ENCODE measurements at regions not wholly inside any gene's neighbourhood (a gene's known extent, or its start where the extent isn't known, plus 50 kb on each side); places are given as distances from the start of the nearest gene placed in this dataset.

DNA sequence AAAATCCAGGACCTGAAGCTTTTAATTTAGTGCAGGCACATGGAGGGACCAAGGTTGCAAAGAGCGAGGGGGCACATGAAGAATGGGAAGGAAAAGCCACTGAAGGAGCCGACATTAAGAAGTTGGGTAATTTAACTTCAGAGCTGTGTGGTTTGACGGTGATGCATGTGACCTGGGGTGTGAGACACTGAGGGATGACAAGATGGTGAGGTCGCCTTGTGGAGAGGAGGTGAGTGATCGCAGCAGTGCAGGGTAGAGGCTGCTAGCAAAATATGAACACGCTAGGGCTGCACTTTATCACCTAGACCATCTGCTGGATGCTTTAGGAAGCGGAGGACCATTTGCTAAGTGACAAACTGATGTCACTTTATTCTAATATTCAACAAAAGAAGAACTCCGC lies 339.0 kb upstream of the KIF2A start:
- no peak overlapping the region for H3K4me3 ChIP-seq (ENCODE audit: low read depth, poor library complexity, severe bottlenecking)
- intact Hi-C loops (cut with DNase I; ENCODE audit: low total_unique reads), result no loop called here
- TF ChIP-seq POLR2A (IDR thresholded peaks at IDR 0.05), result no peak
- TF ChIP-seq, protein P1, sequence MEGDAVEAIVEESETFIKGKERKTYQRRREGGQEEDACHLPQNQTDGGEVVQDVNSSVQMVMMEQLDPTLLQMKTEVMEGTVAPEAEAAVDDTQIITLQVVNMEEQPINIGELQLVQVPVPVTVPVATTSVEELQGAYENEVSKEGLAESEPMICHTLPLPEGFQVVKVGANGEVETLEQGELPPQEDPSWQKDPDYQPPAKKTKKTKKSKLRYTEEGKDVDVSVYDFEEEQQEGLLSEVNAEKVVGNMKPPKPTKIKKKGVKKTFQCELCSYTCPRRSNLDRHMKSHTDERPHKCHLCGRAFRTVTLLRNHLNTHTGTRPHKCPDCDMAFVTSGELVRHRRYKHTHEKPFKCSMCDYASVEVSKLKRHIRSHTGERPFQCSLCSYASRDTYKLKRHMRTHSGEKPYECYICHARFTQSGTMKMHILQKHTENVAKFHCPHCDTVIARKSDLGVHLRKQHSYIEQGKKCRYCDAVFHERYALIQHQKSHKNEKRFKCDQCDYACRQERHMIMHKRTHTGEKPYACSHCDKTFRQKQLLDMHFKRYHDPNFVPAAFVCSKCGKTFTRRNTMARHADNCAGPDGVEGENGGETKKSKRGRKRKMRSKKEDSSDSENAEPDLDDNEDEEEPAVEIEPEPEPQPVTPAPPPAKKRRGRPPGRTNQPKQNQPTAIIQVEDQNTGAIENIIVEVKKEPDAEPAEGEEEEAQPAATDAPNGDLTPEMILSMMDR (IDR thresholded peaks at IDR 0.05), result no peak
- 76 to 79% methylated on average over 8 of the region's 8 CpGs for WGBS, 2 donors
- DNase-seq (ENCODE audit: low spot score in 2 of 2), result no peak

DNA sequence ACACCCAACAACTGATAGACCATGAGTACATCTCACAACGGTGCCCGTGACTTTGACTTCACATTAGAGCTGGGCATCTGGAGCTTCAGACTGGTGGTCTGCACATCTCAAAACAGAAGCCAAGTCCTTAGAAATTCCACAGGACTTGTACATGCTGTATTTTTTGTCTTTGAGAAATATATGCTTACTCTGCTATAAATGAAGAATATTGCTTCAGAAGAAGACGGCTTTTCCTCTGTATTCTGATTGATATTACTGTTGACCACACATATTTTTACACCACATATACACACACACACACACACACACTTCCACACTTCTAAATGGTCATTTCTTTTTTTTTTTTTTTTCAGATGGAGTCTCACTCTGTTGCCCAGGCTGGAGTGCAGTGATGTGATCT lies 338.3 kb upstream of the KIF2A start:
- no peak overlapping the region for H3K4me3 ChIP-seq (ENCODE audit: low read depth, poor library complexity, severe bottlenecking)
- DNase-seq (ENCODE audit: low spot score in 2 of 2), result no peak
- 90 to 91% methylated on average over 3 of the region's 3 CpGs for WGBS, 2 donors
- TF ChIP-seq, protein P1 (IDR thresholded peaks at IDR 0.05), result no peak
- TF ChIP-seq POLR2A (IDR thresholded peaks at IDR 0.05), result no peak
- intact Hi-C loops (cut with DNase I; ENCODE audit: low total_unique reads), result no loop called here

DNA sequence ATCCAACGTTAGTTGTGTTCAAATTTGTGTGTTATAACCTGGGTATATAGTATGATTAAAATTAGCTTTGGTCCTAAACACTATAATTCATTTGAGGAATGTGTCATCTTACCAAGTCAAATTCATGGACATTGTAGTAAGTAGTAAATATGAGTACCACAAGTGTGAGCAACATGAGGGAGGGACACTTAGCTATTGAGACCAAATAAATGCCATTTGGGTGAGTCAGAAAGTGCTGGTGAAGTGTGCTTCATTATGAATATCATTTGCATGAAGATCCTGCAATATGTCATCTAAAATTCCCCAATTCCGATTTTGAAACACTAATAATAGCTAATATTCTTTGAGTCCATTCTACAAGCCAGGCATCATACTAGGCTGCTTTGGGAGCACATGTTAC lies 336.7 kb upstream of the KIF2A start:
- intact Hi-C loops (cut with DNase I; ENCODE audit: low total_unique reads), result no loop called here
- no peak for DNase-seq (ENCODE audit: low spot score in 2 of 2)
- H3K4me3 ChIP-seq (ENCODE audit: low read depth, poor library complexity, severe bottlenecking), result no peak overlapping the region
- TF ChIP-seq, protein P1 (IDR thresholded peaks at IDR 0.05), result no peak
- no peak for TF ChIP-seq POLR2A (IDR thresholded peaks at IDR 0.05)
- WGBS, 2 donors, result 34 to 68% methylated on average over 2 of the region's 2 CpGs

GRCh38 chr5:61969755-61970154 lies 336.3 kb upstream of the KIF2A start:
- 91 to 94% methylated on average over 2 of the region's 2 CpGs for WGBS, 2 donors

GRCh38 chr5:61970218-61970617 lies 335.8 kb upstream of the KIF2A start:
- H3K4me3 ChIP-seq (ENCODE audit: low read depth, poor library complexity, severe bottlenecking), result no peak overlapping the region
- no peak for TF ChIP-seq POLR2A (IDR thresholded peaks at IDR 0.05)
- TF ChIP-seq, protein P1 (IDR thresholded peaks at IDR 0.05), result no peak
- intact Hi-C loops (cut with DNase I; ENCODE audit: low total_unique reads), result no loop called here
- WGBS, 2 donors, result 81 to 89% methylated on average over 7 of the region's 7 CpGs
- DNase-seq (ENCODE audit: low spot score in 2 of 2), result no peak

More at GRCh38 chr5:61969755-61970154, 336.3 kb upstream of the KIF2A start:
- TF ChIP-seq, protein P1 (IDR thresholded peaks at IDR 0.05), result no peak
- no peak for TF ChIP-seq POLR2A (IDR thresholded peaks at IDR 0.05)
- no peak overlapping the region for H3K4me3 ChIP-seq (ENCODE audit: low read depth, poor library complexity, severe bottlenecking)
- DNase-seq (ENCODE audit: low spot score in 2 of 2), result no peak
- intact Hi-C loops (cut with DNase I; ENCODE audit: low total_unique reads), result no loop called here

DNA sequence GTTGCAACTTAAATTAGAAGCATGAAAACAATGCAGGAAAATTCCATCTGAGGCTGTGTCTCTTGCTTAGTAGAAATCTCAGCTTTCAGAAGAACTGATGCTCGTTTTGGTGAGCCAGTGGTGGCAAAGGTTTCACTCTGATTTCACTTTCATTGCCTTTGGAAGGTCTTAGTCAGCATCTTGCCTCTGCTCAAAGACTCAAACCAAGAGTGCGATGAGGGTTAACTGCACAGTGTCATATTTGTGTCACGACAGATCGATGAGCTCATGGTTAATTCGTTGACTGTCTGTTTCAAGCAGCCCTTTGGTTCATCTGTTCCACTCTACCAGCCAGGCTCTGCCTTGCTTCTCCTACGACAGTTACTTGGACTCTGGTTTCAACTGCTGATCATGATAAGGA lies 331.3 kb upstream of the KIF2A start:
- no peak for DNase-seq (ENCODE audit: low spot score in 2 of 2)
- intact Hi-C loops (cut with DNase I; ENCODE audit: low total_unique reads), result no loop called here
- H3K4me3 ChIP-seq (ENCODE audit: low read depth, poor library complexity, severe bottlenecking), result no peak overlapping the region
- 73 to 84% methylated on average over 6 of the region's 6 CpGs for WGBS, 2 donors
- TF ChIP-seq, protein P1 (IDR thresholded peaks at IDR 0.05), result no peak
- no peak for TF ChIP-seq POLR2A (IDR thresholded peaks at IDR 0.05)

Measured in lower leg skin (tissue), 4 donors.